GM21528 (cell line): ENCODE measurements at regions not wholly inside any gene's neighbourhood (a gene's known extent, or its start where the extent isn't known, plus 50 kb on each side); places are given as distances from the start of the nearest gene placed in this dataset.

ENCODE experiments used
- ATAC-seq: cut with Tn5 transposase; IDR thresholded peaks from one replicate; pipeline ENCODE4 v1.9.1; 2021; ENCODE audit warnings: mild to moderate bottlenecking, moderate library complexity; ENCODE audit not compliant: unreplicated experiment, low FRiP score

GRCh38 chr15:62593681-62594399 lies 428.8 kb upstream of the C2CD4B start:
- no peak for ATAC-seq

GRCh38 chr15:62598217-62598616 lies 433.1 kb upstream of the C2CD4B start:
- no peak for ATAC-seq

- no peak for ATAC-seq
Observed at GRCh38 chr15:62599791-62600777, 435.0 kb upstream of the C2CD4B start.

- no peak for ATAC-seq
Observed at GRCh38 chr15:62601777-62602545, 436.9 kb upstream of the C2CD4B start.

GRCh38 chr15:62603742-62604141 lies 438.7 kb upstream of the C2CD4B start:
- no peak for ATAC-seq

- no peak for ATAC-seq
Observed at GRCh38 chr15:62605282-62605681, 437.3 kb upstream of the TPM1 start.

- ATAC-seq = no peak
Observed at GRCh38 chr15:62606376-62607113, 436.0 kb upstream of the TPM1 start.

GRCh38 chr15:62607114-62607462 lies 435.5 kb upstream of the TPM1 start:
- ATAC-seq = no peak

- ATAC-seq = no peak
Observed at GRCh38 chr15:62607643-62608042, 434.9 kb upstream of the TPM1 start.

GRCh38 chr15:62608369-62608768 lies 434.2 kb upstream of the TPM1 start:
- ATAC-seq = no peak

GRCh38 chr15:62610265-62610869 lies 432.2 kb upstream of the TPM1 start:
- no peak for ATAC-seq

GRCh38 chr15:62611002-62611401 lies 431.5 kb upstream of the TPM1 start:
- no peak for ATAC-seq

GRCh38 chr15:62612183-62612733 lies 430.3 kb upstream of the TPM1 start:
- ATAC-seq = no peak

- ATAC-seq = no peak
Observed at GRCh38 chr15:62612771-62613170, 429.8 kb upstream of the TPM1 start.

- ATAC-seq = no peak
Observed at GRCh38 chr15:62616746-62617145, 425.8 kb upstream of the TPM1 start.

- no peak for ATAC-seq
Observed at GRCh38 chr15:62617741-62618140, 424.8 kb upstream of the TPM1 start.

GRCh38 chr15:62618432-62618831 lies 424.1 kb upstream of the TPM1 start:
- ATAC-seq = no peak

- no peak for ATAC-seq
Observed at GRCh38 chr15:62618846-62619504, 423.6 kb upstream of the TPM1 start.

GRCh38 chr15:62619526-62619925 lies 423.0 kb upstream of the TPM1 start:
- no peak for ATAC-seq
